GM12878 (cell line): ENCODE measurements at regions not wholly inside any gene's neighbourhood (a gene's known extent, or its start where the extent isn't known, plus 50 kb on each side); places are given as distances from the start of the nearest gene placed in this dataset.

Experiments used
- ATAC-seq: fragments of 200-7000 bp; cut with Tn5 transposase; 3 replicates; pipeline ENCODE4 v1.9.1; 2020; ENCODE audit warnings: mild to moderate bottlenecking, moderate library complexity
- BruUV-seq: library from RNA; stranded (reverse); fragments of 400-500 nt; replicated peaks from 2 replicates; lab custom pipeline; 2021; lab: Mats Ljungman, UMichigan
- CTCF ChIA-PET: fragments of 300-600 bp; sonication (Branson Sonifier 250); formaldehyde crosslinking; extraction: SDS; loops from one replicate; lab custom pipeline; 2021; ENCODE audit warnings: inconsistent platforms; lab: Yijun Ruan, JAX
- POLR2A ChIA-PET: fragments of 350-600 bp; formaldehyde crosslinking; extraction: SDS; loops from one replicate; lab custom pipeline; 2021; ENCODE audit warnings: inconsistent platforms; lab: Charles Lee
- RAD21 ChIA-PET: fragments of 300-600 bp; sonication (Branson Sonifier 250); formaldehyde crosslinking; loops from one replicate; lab custom pipeline; 2023; ENCODE audit warnings: antibody characterized with exemption; ENCODE audit not compliant: unreplicated experiment; lab: Charles Lee
- SMC1A ChIA-PET: fragments of 300-600 bp; sonication (Branson Sonifier 250); formaldehyde crosslinking; loops from one replicate; lab custom pipeline; 2023; ENCODE audit not compliant: unreplicated experiment, uncharacterized antibody; lab: Charles Lee
- DNase-seq: peaks from one replicate; pipeline ENCODE4 v3.0.0-alpha.2; 2011; ENCODE audit warnings: low read depth, low spot score
- FAIRE-seq: peaks from 3 replicates; lab custom pipeline; 2011; peaks lifted over from hg19 to GRCh38; lab: Jason Lieb, UNC
- H2AFZ ChIP-seq: 2 replicates; pipeline ENCODE4 v1.6.0; 2011; ENCODE audit warnings: low read depth, low read length, control low read depth; ENCODE audit not compliant: control insufficient read depth
- H3K27ac ChIP-seq: 2 replicates; pipeline ENCODE4 v1.5.1; 2011; ENCODE audit warnings: control low read depth; ENCODE audit not compliant: control insufficient read depth, insufficient read depth
- H3K27me3 ChIP-seq, 2 experiments: replicated peaks in 1 of 2; 2 replicates each; pipeline versions ENCODE4 v1.6.0 to v1.6.1; 2011; ENCODE audit warnings: low read length in 1 of 2; ENCODE audit not compliant: control insufficient read depth in 2 of 2, insufficient read depth in 2 of 2
- H3K36me3 ChIP-seq, 2 experiments: 2 replicates each; pipeline ENCODE4 v1.5.1; 2011; ENCODE audit warnings: low read length in 1 of 2; ENCODE audit not compliant: control insufficient read depth in 2 of 2, insufficient read depth in 2 of 2
- H3K4me1 ChIP-seq: 2 replicates; pipeline ENCODE4 v1.6.1; 2011; ENCODE audit warnings: mild to moderate bottlenecking, low read length, moderate library complexity, mixed read lengths; ENCODE audit not compliant: control insufficient read depth, insufficient read depth
- H3K4me2 ChIP-seq: 2 replicates; pipeline ENCODE4 v1.6.0; 2011; ENCODE audit warnings: control low read depth; ENCODE audit not compliant: control insufficient read depth, insufficient read depth
- H3K4me3 ChIP-seq: fragments of 200-600 bp; sonication (generic); 2 replicates; pipeline ENCODE4 v1.5.1; 2016
- H3K79me2 ChIP-seq: 2 replicates; pipeline ENCODE4 v1.6.0; 2011; ENCODE audit warnings: low read length; ENCODE audit not compliant: control insufficient read depth, insufficient read depth
- H3K9ac ChIP-seq: 2 replicates; pipeline ENCODE4 v1.8.0; 2011; ENCODE audit warnings: low read length, control low read depth, mixed read lengths; ENCODE audit not compliant: control insufficient read depth, insufficient read depth
- H3K9me3 ChIP-seq: replicated peaks from 3 replicates; pipeline ENCODE4 v1.5.1; 2011; ENCODE audit warnings: mild to moderate bottlenecking, low read length; ENCODE audit not compliant: control insufficient read depth, insufficient read depth
- H4K20me1 ChIP-seq: 2 replicates; pipeline ENCODE4 v1.6.0; 2011; ENCODE audit not compliant: control insufficient read depth, insufficient read depth
- BCL3 ChIP-seq: IDR thresholded peaks from 2 replicates; pipeline ENCODE4 v1.6.1; 2011; ENCODE audit warnings: borderline replicate concordance, low read depth, mild to moderate bottlenecking, moderate library complexity, low read length; ENCODE audit not compliant: insufficient read depth, poor library complexity, severe bottlenecking
- CBX3 ChIP-seq: fragments of 200-600 bp; sonication (generic); IDR thresholded peaks from 2 replicates; pipeline ENCODE4 v1.6.1; 2016; ENCODE audit warnings: low read depth, borderline replicate concordance
- EZH2 ChIP-seq: IDR thresholded peaks from 2 replicates; pipeline ENCODE4 v1.6.1; 2012; ENCODE audit warnings: low read depth, mild to moderate bottlenecking, control low read depth, inconsistent platforms, low read length, borderline replicate concordance; ENCODE audit not compliant: control insufficient read depth
- KAT2A ChIP-seq: conservative IDR thresholded peaks from 2 replicates; pipeline ENCODE4 v1.6.1; 2011; ENCODE audit warnings: low read depth, low read length; ENCODE audit not compliant: control insufficient read depth
- SIN3A ChIP-seq: IDR thresholded peaks from 2 replicates; pipeline ENCODE4 v1.6.1; 2012; ENCODE audit warnings: low read depth, low read length, improper control_type of control experiment
- SKIL ChIP-seq: fragments of 450-650 bp; IDR thresholded peaks from 2 replicates; pipeline ENCODE4 v1.6.1; 2017; ENCODE audit warnings: mild to moderate bottlenecking, low read depth, inconsistent platforms; ENCODE audit not compliant: poor library complexity, severe bottlenecking
- ZBED1 ChIP-seq: IDR thresholded peaks from 2 replicates; pipeline ENCODE4 v1.6.1; 2016; ENCODE audit warnings: borderline replicate concordance
- ZBTB40 ChIP-seq: fragments of 450-650 bp; IDR thresholded peaks from 2 replicates; pipeline ENCODE4 v1.6.1; 2016; ENCODE audit warnings: mild to moderate bottlenecking, moderate library complexity, borderline replicate concordance
- ZNF207 ChIP-seq: fragments of 450-650 bp; IDR thresholded peaks from 2 replicates; pipeline ENCODE4 v1.6.1; 2014; ENCODE audit warnings: antibody characterized with exemption, mild to moderate bottlenecking, borderline replicate concordance
- WGBS: methylation state at CpG from one replicate; pipeline ENCODE4 v1.1.6; 2016; ENCODE audit warnings: low lambda C conversion rate; ENCODE audit not compliant: insufficient replicate concordance, insufficient coverage; ENCODE audit errors: missing lambda C conversion rate; 5-methylcytosine and 5-hydroxymethylcytosine counted together
- in situ Hi-C: fragments of 300-500 bp; cut with MboI; formaldehyde crosslinking; loops from 9 replicates; pipeline ENCODE4 v1.14.3; 2018; ENCODE audit warnings: mixed read lengths
- intact Hi-C: fragments of 100-400 bp; cut with micrococcal nuclease; formaldehyde crosslinking; loops from one replicate; pipeline ENCODE4 v1.14.2; 2022; ENCODE audit not compliant: unreplicated experiment

- TF ChIP-seq ZBTB40 (no peak), CBX3 (no peak), KAT2A (no peak), SIN3A (no peak), SKIL (no peak)
Observed at GRCh38 chr2:150247481-150247880, 240.0 kb downstream of the RND3 start (continued).

GRCh38 chr2:150234787-150235446 is 252.6 kb downstream of the RND3 start:
- Histone ChIP-seq H3K27ac (no peak overlapping the region), H4K20me1 (no peaks in the 10 kb centered on the region), H3K79me2 (no peaks in the 10 kb centered on the region), H3K27me3 (no peaks in the 10 kb centered on the region; a peak in 1 of 4 replicates), H3K9me3 (no peaks in the 10 kb centered on the region), H3K36me3 (no peaks in the 10 kb centered on the region), H3K4me1 (no peaks in the 10 kb centered on the region), H3K4me2 (no peak overlapping the region), H2AFZ (no peak overlapping the region), H3K4me3 (no peak overlapping the region), H3K9ac (no peak overlapping the region)
- 21% methylated on average over 7 of the region's 7 CpGs for WGBS
- intact Hi-C loops, result no loop called here
- ChIA-PET POLR2A (no interaction called here), CTCF (no interaction called here), RAD21 (no interaction called here), SMC1A (no interaction called here)
- no peak for FAIRE-seq
- no peak for ATAC-seq
- DNase-seq, result no peak
- in situ Hi-C loops, result no loop called here
- TF ChIP-seq BCL3 (no peak), EZH2 (no peak), ZNF207 (no peak), ZBED1 (no peak)
- no TSS peak for BruUV-seq
